ENCODE measurements at regions not wholly inside any gene's neighbourhood (a gene's known extent, or its start where the extent isn't known, plus 50 kb on each side); places are given as distances from the start of the nearest gene placed in this dataset.

DNA sequence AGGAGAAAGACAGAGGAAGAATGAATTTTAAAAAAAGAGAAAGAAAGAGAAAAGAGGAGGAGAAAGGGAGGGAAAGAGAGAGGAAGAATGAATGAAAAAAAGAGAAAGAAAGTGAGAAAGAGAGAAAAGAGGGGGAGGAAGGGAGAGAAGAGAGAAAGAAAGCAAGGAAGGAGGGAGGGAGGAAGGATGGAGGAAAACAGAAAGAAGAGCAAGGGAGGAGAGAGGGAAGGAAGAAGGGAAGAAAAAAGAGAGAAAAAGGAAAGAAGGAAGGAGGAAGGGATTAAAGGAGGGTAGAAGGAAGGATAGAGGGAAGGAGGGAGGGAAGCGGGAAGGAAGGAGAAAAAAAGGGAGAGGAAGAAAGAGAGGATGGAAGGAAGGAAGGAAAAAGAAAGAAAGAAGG is 122.3 kb upstream of the ZNF507 start:
- no peak for DNase-seq (ENCODE audit: low read depth)
- in situ Hi-C loops (cut with HindIII; ENCODE audit: low pct_unique_long_range_greater_than_20kb, low sequenced_read_pairs) = no loop called here

GRCh38 chr19:32223595-32224370 is 121.6 kb upstream of the ZNF507 start:
- no peak for DNase-seq (ENCODE audit: low read depth)
- in situ Hi-C loops (cut with HindIII; ENCODE audit: low pct_unique_long_range_greater_than_20kb, low sequenced_read_pairs) = no loop called here

DNA sequence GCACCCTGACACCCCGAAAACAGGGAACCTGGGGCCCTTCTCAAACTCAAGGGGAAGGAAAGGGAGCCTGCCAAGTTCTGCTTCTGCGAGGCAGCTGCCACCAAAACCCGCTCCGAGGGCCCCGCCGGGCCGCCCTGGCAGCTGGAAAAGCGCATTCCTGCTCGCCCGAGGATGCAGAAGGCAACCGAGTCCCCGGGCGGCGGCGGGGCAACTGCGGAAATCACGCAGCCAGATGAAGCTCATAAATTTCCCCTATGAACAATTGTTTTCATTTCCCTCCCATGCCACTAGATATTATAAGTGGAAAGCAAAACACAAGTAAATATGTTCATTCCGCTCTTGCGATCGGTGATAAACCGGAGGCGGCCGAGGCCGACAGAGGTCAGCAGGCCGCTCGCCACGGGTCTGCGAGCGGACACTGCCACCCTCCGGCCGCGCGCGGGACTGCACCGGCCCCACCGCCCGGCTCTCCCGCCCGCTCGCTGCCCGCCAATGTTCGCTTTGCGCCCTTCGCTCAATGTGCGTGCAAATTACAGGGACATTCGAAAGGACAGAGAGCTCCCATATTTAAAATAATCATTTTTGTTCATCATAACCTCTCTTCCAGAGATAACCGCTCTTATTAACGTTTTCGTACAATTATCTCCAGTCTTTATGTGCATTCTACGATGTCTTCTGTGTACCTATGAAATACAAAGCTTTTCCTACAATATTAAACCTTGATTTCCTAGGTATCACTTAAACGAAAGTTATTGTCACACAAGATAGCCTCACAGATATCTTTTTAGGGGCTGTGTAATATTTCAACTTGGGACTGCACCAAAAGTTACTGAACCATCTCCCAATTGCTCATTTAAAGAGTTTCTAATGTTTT is 120.8 kb upstream of the ZNF507 start:
- peak; percentile 41 for DNase-seq (ENCODE audit: low read depth)
- in situ Hi-C loops (cut with HindIII; ENCODE audit: low pct_unique_long_range_greater_than_20kb, low sequenced_read_pairs) = no loop called here

GRCh38 chr19:32227561-32228165 is 117.7 kb upstream of the ZNF507 start:
- in situ Hi-C loops (cut with HindIII; ENCODE audit: low pct_unique_long_range_greater_than_20kb, low sequenced_read_pairs) = no loop called here

GRCh38 chr19:32230441-32230840 is 115.0 kb upstream of the ZNF507 start:
- in situ Hi-C loops (cut with HindIII; ENCODE audit: low pct_unique_long_range_greater_than_20kb, low sequenced_read_pairs) = no loop called here
- DNase-seq (ENCODE audit: low read depth) = no peak

More at GRCh38 chr19:32227561-32228165, 117.7 kb upstream of the ZNF507 start:
- no peak for DNase-seq (ENCODE audit: low read depth)

- in situ Hi-C loops (cut with HindIII; ENCODE audit: low pct_unique_long_range_greater_than_20kb, low sequenced_read_pairs) = no loop called here
- DNase-seq (ENCODE audit: low read depth) = no peak
Measured at GRCh38 chr19:32231020-32231419, 114.4 kb upstream of the ZNF507 start.

- in situ Hi-C loops (cut with HindIII; ENCODE audit: low pct_unique_long_range_greater_than_20kb, low sequenced_read_pairs) = no loop called here
- no peak for DNase-seq (ENCODE audit: low read depth)
Measured at GRCh38 chr19:32231691-32232090, 113.7 kb upstream of the ZNF507 start.

DNA sequence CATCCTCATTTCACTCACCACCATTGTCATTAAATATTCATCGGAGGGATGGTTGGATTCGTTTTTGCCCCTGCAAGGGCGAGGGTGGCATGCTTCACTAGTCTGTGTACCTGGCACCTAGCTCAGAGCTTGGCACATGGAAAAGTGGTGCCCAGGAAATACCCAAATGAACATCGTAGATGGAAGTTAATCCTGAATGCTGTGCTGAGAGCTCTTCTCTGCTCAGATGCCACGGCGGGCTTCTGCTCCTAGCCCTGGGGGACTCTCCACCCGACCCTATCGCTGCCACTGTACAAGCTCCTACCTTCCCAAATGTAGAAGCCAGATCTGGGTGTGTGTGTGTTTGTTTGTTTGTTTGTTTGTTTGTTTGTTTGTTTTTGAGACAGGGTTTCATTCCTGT is 113.0 kb upstream of the ZNF507 start:
- DNase-seq (ENCODE audit: low read depth) = no peak
- in situ Hi-C loops (cut with HindIII; ENCODE audit: low pct_unique_long_range_greater_than_20kb, low sequenced_read_pairs) = no loop called here

- in situ Hi-C loops (cut with HindIII; ENCODE audit: low pct_unique_long_range_greater_than_20kb, low sequenced_read_pairs) = no loop called here
- DNase-seq (ENCODE audit: low read depth) = no peak
Measured at GRCh38 chr19:32233091-32233490, 112.3 kb upstream of the ZNF507 start.

- in situ Hi-C loops (cut with HindIII; ENCODE audit: low pct_unique_long_range_greater_than_20kb, low sequenced_read_pairs) = no loop called here
- DNase-seq (ENCODE audit: low read depth) = no peak
Measured at GRCh38 chr19:32233885-32234284, 111.5 kb upstream of the ZNF507 start.

- DNase-seq (ENCODE audit: low read depth) = no peak
- in situ Hi-C loops (cut with HindIII; ENCODE audit: low pct_unique_long_range_greater_than_20kb, low sequenced_read_pairs) = no loop called here
Measured at GRCh38 chr19:32234663-32235217, 110.7 kb upstream of the ZNF507 start.

DNA sequence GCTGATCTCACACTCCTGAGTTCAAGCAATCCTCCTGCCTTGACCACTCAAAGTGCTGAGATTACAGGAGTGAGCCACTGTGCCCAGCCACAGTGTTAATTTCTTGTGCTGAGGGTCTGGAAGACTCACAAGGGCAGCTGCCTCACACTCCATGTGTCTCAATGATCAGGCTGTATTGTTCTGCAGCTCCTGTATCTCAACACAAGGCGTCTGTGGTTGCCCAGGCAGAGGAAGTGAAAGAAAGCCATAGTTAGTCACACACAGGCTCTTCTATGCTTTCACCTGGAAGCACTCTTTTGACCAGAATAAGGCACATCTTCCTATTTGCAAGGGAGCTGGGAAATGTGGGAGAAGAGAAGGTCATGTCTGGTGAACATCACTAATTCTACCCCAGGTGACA is 107.3 kb upstream of the ZNF507 start:
- in situ Hi-C loops (cut with HindIII; ENCODE audit: low pct_unique_long_range_greater_than_20kb, low sequenced_read_pairs) = no loop called here
- DNase-seq (ENCODE audit: low read depth) = no peak

- no peak for DNase-seq (ENCODE audit: low read depth)
- in situ Hi-C loops (cut with HindIII; ENCODE audit: low pct_unique_long_range_greater_than_20kb, low sequenced_read_pairs) = no loop called here
Measured at GRCh38 chr19:32240316-32240715, 105.1 kb upstream of the ZNF507 start.

DNA sequence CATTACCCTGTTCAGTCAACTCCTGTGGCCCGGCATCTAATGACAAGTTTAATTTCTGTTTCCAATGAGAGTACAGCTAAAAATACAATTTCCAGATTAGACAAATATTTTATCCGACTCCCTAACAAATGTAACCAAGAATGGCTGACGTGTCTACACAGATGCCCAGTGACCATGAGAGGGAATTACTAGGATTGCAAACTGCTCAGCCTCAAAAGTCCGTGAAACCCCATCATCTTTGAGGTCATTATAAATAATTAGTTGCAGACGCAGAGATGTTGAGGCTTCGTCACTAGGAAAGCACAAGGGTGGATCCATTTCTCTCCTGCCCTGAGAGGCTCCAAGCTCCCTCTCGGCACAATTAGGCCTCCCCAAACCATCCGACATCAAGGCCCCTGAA is 104.1 kb upstream of the ZNF507 start:
- DNase-seq (ENCODE audit: low read depth) = no peak
- in situ Hi-C loops (cut with HindIII; ENCODE audit: low pct_unique_long_range_greater_than_20kb, low sequenced_read_pairs) = no loop called here

- DNase-seq (ENCODE audit: low read depth) = no peak
- in situ Hi-C loops (cut with HindIII; ENCODE audit: low pct_unique_long_range_greater_than_20kb, low sequenced_read_pairs) = no loop called here
Measured at GRCh38 chr19:32241932-32242710, 103.3 kb upstream of the ZNF507 start.

- in situ Hi-C loops (cut with HindIII; ENCODE audit: low pct_unique_long_range_greater_than_20kb, low sequenced_read_pairs) = no loop called here
- DNase-seq (ENCODE audit: low read depth) = no peak
Measured at GRCh38 chr19:32246006-32246405, 99.4 kb upstream of the ZNF507 start.

GRCh38 chr19:32251634-32252332 is 93.6 kb upstream of the ZNF507 start:
- no peak for DNase-seq (ENCODE audit: low read depth)
- in situ Hi-C loops (cut with HindIII; ENCODE audit: low pct_unique_long_range_greater_than_20kb, low sequenced_read_pairs) = no loop called here

GRCh38 chr19:32252333-32252669 is 93.1 kb upstream of the ZNF507 start:
- in situ Hi-C loops (cut with HindIII; ENCODE audit: low pct_unique_long_range_greater_than_20kb, low sequenced_read_pairs) = no loop called here
- DNase-seq (ENCODE audit: low read depth) = no peak

Data from Caki2 (cell line).